BJ (cell line): ENCODE measurements at regions not wholly inside any gene's neighbourhood (a gene's known extent, or its start where the extent isn't known, plus 50 kb on each side); places are given as distances from the start of the nearest gene placed in this dataset.
"Not testable (repeated sequence)": the region's sequence is repeated elsewhere in the genome, so short reads cannot be mapped to it uniquely, and the experiment has no call there.

Source experiments
- CTCF ChIA-PET: fragments of 350-600 bp; formaldehyde crosslinking; extraction: SDS; loops from one replicate; lab custom pipeline; 2021; ENCODE audit warnings: antibody characterized with exemption, inconsistent platforms; lab: Yijun Ruan, JAX
- POLR2A ChIA-PET: fragments of 300-600 bp; sonication (Branson Sonifier 250); formaldehyde crosslinking; extraction: SDS; loops from one replicate; lab custom pipeline; 2021; ENCODE audit warnings: antibody characterized with exemption; lab: Charles Lee
- DNase-seq: peaks from one replicate; pipeline ENCODE4 v3.0.0-alpha.2; 2011; ENCODE audit warnings: low read depth
- H3K27me3 ChIP-seq: 2 replicates; pipeline ENCODE4 v1.6.0; 2011; ENCODE audit warnings: low read length; ENCODE audit not compliant: control insufficient read depth, insufficient read depth
- H3K36me3 ChIP-seq: 2 replicates; pipeline ENCODE4 v1.5.1; 2011; ENCODE audit warnings: low read length; ENCODE audit not compliant: control insufficient read depth, insufficient read depth
- H3K4me3 ChIP-seq: 2 replicates; pipeline ENCODE4 v1.5.1; 2011; ENCODE audit warnings: low read depth, mild to moderate bottlenecking, control low read depth, low read length
- CTCF ChIP-seq: IDR thresholded peaks from 2 replicates; pipeline ENCODE4 v1.5.1; 2011; ENCODE audit warnings: low read depth, mild to moderate bottlenecking, control low read depth, inconsistent platforms, low read length, moderate library complexity; ENCODE audit not compliant: insufficient read depth

GRCh38 chr1:222060210-222060916 is 318.5 kb upstream of the DUSP10 start:
- POLR2A ChIA-PET, result no interaction called here
- CTCF ChIA-PET, result no interaction called here
- TF ChIP-seq CTCF, result no peak
- H3K36me3 ChIP-seq, result no peaks in the 10 kb centered on the region
- no peak overlapping the region for H3K4me3 ChIP-seq
- DNase-seq, result no peak
- no peaks in the 10 kb centered on the region for H3K27me3 ChIP-seq

GRCh38 chr1:222058249-222058648 is 316.4 kb upstream of the DUSP10 start:
- no peak for TF ChIP-seq CTCF
- Histone ChIP-seq H3K4me3 (no peak overlapping the region), H3K27me3 (no peaks in the 10 kb centered on the region), H3K36me3 (no peaks in the 10 kb centered on the region)
- DNase-seq, result no peak
- ChIA-PET CTCF (no interaction called here), POLR2A (no interaction called here)

- no peaks in the 10 kb centered on the region for H3K27me3 ChIP-seq
- no peak overlapping the region for H3K4me3 ChIP-seq
- TF ChIP-seq CTCF, result no peak
- ChIA-PET POLR2A (no interaction called here), CTCF (no interaction called here)
- no peaks in the 10 kb centered on the region for H3K36me3 ChIP-seq
- DNase-seq, result no peak
Observed at GRCh38 chr1:222057162-222057561, 315.3 kb upstream of the DUSP10 start.

GRCh38 chr1:222054416-222054815 is 312.5 kb upstream of the DUSP10 start:
- no peak for TF ChIP-seq CTCF
- CTCF ChIA-PET, result no interaction called here

GRCh38 chr1:222053790-222054294 is 312.0 kb upstream of the DUSP10 start:
- POLR2A ChIA-PET, result interaction anchor here (0.6 to 0.7 kb wide), 2 partner anchors 401 to 613 kb away, joined by 3 read pairs; no protein-coding TSS in a partner anchor
- no peak for TF ChIP-seq CTCF
- Histone ChIP-seq H3K36me3 (no peaks in the 10 kb centered on the region), H3K4me3 (no peak overlapping the region), H3K27me3 (no peaks in the 10 kb centered on the region)
- no peak for DNase-seq
- CTCF ChIA-PET, result interaction anchor here (1.5 kb wide), 1 partner anchor 11 kb away, joined by 3 read pairs; no protein-coding TSS in a partner anchor

More at GRCh38 chr1:222054416-222054815, 312.5 kb upstream of the DUSP10 start:
- POLR2A ChIA-PET, result interaction anchor here (0.7 kb wide), 1 partner anchor 401 kb away, joined by 3 read pairs; no protein-coding TSS in a partner anchor
- no peak overlapping the region for H3K4me3 ChIP-seq
- H3K27me3 ChIP-seq, result no peaks in the 10 kb centered on the region
- no peaks in the 10 kb centered on the region for H3K36me3 ChIP-seq
- no peak for DNase-seq

GRCh38 chr1:222051311-222051710 is 309.4 kb upstream of the DUSP10 start:
- CTCF ChIA-PET, result interaction anchor here (1.0 kb wide), 1 partner anchor 23 kb away, joined by 3 read pairs; no protein-coding TSS in a partner anchor
- POLR2A ChIA-PET, H3K4me3 ChIP-seq, DNase-seq, H3K36me3 ChIP-seq, H3K27me3 ChIP-seq: not testable (repeated sequence)

- POLR2A ChIA-PET, H3K4me3 ChIP-seq, DNase-seq, H3K36me3 ChIP-seq, CTCF ChIA-PET, H3K27me3 ChIP-seq: not testable (repeated sequence)
Observed at GRCh38 chr1:222049661-222050060, 307.8 kb upstream of the DUSP10 start.
